IPS-NIHi11 (cell line): ENCODE measurements at regions not wholly inside any gene's neighbourhood (a gene's known extent, or its start where the extent isn't known, plus 50 kb on each side); places are given as distances from the start of the nearest gene placed in this dataset.

Experiments used
- DNase-seq: peaks from one replicate; pipeline ENCODE4 v3.0.0; 2012; ENCODE audit warnings: mixed read lengths, low spot score

DNA sequence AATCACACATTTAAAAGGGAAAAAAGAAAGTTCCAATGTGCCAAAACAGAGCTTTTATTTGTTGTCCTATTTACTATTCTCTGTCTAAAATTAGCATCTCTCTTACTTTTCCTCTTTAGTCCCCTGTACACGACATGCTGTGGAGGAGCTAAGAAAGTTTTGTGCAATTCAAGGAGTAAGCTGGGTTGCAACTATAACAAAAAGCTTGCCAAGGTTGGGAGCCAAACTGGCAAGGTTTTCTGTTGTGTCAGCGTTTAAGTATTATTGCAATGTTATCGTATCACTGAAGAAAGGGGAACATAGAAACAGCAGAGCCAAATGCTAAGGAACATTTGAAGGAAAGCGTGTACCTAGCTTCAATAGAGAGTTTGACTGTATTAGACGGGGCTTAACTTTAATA is 680.8 kb downstream of the CETN3 start:
- DNase-seq, result no peak

DNA sequence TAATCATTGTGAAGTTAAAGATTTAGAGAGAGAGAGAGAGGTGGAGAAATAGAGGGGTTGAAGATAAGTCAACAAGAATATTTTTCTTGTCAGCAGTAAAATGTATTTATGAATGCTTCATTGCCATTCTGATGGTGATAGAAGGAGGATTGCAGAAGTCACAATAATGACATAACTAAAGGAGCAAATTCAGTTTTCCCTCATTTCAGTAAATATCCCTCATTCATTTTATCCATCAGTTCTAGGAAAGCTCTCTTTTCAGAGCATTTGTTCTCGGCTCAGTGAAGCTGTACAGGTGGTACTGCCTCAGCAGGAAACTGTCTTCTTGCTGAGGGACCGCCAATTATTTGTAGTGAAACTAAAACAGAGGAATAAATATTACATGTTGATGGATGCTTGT is 681.4 kb downstream of the CETN3 start:
- no peak for DNase-seq

DNA sequence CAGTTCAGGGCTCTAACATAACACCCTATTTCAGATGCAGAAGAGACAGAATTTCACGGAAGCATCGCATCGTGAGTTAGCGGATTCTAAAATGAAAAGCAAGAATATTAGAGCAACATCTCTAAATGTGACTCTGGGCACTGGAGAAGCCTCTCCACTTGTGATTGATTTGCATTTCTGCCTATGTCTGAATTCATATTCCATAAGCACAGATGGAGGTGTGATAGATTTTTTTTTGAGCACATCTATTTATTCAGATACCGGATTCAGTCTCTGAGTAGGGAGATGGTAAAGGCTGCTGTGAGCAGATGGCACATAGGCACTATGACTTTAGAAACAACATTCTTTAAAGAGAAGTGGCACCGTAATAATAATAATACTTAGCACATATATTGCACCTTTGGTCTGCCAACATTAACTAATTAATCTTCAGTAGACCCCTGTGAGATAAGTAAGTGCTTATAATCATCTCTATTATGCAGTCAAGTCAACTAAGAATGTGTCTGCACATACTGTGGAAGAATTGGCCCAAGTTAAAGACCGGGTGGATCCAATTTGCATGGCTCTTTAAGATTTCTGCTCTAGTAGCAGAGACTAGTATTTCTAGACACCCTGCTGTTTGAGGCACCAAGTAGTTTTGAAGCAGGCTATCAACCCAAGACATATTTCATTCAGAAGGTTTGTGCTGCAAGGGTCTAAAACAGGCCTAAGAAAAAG is 685.0 kb downstream of the CETN3 start:
- DNase-seq, result no peak

DNA sequence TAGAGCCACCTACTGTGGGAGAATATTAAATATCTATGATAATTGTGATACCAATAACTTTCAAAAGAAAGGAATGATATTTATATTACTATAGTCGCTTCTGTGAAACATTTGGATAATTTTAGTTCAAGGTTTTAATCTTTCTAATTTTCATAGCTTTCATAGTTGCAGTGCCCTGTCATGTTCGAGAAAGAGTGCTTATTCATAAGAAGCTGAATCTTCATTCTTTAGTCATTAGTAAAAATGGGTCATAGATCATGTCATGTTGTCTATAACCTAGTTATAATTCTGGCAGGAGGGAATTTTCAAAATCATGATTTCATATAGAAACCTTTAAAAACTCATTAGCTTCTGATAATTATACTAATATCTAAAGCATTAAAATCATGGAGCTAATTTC is 685.6 kb downstream of the CETN3 start:
- DNase-seq, result no peak

DNA sequence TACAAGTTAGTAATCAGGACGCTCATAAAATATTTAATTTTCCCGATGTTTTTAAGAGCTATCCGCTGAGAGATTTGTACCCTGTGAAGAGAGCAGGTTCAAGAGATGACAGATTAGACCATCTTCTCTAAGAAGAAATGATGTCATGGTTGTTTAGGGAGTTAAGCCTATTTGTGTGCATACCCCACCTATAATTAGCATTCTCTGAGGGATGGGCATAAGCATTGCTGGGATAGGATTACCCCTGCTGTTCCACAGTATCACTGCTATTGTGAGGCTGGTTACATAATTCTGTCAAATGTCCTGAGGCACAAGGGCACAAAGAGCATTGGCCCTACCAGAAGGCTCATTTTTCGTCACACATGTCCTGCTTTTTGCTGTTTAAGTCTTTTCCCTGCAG is 687.0 kb downstream of the CETN3 start:
- no peak for DNase-seq

DNA sequence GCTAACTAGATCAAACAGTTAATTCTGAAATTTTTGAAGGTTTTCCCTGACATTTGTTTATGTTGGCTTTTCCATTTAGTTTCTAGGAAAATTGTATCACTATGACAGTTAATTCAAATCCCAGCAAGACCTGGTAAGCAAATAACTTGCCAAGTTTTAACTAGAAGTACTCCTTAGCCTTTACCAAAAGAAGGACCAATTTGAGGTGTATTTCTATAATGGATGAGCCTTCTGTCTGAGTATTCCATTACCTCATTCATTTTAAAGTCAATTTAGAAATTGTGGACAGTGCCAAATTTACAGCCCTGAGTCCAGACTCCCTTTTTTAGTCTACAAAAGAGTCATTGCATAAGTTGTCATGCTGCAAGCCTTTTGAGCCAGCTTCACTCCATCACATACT is 687.6 kb downstream of the CETN3 start:
- no peak for DNase-seq

DNA sequence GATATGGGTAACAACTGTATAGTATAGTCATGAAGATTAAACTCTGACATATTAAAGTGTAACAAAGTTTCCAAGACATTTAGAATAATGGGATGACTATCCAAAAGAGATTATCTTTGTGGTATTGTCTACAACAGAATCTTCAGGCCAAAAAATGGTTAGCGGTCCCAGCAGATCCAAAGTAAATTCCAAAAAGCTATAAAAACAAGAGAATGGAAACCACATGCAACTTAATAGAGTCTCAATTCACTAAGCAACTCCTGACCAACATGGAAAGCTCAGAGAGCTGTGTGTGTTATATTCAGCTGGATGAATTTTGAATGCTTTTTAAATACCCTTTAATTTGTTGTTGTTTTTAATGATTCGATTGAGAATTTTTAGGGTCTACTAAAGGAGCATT is 688.2 kb downstream of the CETN3 start:
- no peak for DNase-seq

DNA sequence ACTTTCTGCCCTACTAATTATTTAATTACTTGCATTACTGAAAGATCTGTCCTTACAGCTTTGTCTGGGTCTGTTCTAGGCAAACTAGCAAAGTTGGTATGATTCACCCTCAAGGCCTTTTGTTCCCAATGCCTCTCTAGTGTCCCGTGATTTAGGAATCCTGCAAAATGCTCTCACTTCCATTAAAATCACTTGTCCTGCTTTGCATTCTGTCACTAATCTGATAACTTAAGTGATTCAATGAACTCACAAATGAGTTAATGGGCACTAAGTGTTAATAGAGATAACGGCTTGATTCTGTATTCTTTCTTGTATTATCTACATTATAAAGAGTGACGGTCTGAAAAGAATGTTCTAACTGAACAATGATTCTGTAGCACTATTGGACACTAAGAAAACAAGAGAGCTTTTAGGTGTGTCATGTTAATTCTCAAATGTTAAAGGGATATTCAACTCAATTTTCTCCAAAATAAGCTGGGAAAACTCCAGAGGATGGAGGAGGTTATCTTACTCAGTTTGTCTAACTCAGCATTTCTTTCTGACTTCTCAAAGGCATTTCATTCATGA is 697.3 kb downstream of the CETN3 start:
- no peak for DNase-seq

DNA sequence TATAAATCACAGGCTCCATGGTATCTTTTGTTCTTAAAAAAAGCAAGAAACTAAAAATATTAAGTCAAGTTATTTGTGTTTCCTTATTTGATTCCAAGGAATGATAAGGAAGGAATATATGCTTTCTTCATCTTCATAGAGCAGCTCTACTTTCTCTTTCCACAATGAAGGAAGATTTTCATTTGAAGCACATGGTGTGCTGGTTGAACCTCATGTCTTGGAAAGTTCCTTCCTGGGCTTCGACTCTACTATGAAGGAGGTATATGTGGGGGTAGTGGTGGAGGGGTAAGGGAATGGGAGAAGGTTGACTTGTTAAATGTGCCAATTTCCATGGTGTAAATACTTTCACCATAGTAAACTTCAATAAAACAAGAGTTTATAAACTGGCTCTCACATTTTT is 698.0 kb downstream of the CETN3 start:
- no peak for DNase-seq

DNA sequence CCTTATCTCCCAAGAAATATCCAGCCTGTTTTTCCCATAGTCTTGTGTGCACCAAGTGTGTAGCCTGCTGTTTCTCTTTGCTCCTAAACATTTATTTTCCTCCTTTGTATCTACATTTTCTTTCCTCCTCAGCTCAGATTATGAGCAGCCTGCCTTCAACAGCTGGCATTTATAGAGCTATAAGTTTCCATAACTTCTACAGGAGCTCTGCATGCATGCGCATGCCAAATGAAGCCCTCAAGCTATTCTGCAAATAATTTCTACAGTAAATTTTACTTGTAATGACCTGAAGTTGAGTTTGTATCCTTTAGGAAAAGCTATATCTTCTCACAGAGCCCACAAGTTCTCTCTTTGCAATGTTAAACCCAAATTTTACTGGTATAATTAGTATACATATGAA is 699.5 kb downstream of the CETN3 start:
- DNase-seq, result no peak

DNA sequence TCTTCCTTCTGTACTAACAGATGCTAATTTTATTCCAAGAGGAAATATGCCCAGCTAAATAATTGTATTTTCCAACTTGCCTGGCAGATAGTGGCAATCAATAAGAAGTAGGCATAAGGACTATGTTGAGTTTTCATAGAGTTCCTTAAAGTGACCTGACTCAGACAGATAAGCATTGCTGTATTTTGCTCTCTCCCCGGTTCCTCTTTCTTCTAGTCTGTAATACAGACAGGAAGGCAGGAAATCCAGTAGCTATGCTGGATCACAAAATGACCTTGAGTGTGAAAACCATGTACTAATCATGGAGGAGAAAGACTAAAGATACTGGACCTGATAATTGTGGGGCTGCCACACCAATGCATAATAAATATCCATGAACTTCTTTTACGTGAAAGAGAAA is 701.7 kb downstream of the CETN3 start:
- DNase-seq, result no peak

DNA sequence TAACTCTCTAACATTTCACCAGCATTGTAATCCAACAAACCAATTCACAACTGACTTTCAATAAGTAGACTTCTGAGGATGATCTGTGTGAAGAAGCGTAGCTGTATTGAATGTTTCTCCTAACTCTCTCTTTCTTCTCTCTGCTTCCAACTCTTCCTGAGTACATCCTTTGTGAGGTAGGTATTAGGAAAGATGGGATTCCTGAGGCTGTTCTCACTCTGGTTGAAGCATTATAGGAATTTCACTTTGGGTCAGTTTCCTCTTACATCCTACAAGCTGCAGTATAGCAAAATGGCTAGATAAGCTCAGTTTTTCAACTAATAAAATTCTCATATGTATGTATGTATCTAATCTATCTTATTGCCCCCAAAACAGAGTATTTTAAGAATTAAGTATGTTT is 702.8 kb downstream of the CETN3 start:
- no peak for DNase-seq

DNA sequence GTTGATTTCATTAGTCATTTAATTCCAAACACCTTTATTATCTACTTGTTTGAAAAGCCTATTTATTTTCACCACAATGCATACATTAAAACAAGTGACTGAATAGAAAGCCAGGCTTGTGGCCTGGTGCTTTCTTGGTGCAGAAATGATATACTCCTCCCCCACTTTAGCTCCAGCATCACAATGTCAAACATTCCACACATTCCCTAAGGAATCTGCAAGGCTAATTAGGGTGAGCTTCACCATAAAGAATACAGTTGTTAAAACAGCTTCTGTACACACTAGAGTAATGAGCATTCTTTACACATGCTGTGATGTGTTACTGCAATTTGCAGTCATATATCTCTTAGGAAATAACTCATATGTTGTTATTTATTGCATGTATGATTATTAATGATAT is 705.7 kb downstream of the CETN3 start:
- DNase-seq, result peak; percentile 60

DNA sequence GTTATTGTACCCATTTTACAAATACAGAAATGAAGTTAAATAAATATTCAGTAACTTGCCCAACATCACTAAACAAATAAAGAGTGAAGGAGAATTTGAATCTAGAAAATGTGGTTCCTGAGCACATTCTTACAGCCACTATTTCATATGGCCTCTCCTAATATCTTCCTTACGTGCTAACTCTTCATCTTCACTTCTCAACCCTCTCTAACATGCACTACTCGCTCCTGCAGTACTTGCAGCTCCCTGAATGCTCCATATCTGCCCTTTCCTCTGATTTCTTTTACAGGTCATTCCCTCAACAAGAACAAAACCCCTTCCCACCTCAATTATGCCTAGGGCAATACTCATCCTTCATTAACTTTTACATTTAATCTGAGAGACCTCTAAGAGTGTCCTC is 711.5 kb downstream of the CETN3 start:
- DNase-seq, result no peak

DNA sequence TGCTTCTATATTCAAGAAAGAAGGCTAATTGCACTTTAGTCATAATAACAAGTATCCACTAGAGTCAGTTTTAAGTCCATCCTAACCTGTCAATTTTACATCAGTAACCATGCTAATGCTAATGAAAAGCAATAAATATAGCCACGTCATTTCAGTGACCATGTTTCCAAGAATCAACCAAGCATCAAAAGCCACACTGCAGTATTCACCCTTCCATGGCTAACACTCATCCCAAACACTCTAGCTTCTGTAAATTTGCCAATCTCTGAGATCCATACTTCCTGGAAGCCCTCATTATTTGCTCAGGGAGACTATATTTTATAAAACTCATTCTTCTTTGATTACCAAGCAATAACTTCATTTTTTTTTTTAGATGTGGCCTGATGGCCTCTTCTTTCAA is 712.0 kb downstream of the CETN3 start:
- DNase-seq, result no peak

DNA sequence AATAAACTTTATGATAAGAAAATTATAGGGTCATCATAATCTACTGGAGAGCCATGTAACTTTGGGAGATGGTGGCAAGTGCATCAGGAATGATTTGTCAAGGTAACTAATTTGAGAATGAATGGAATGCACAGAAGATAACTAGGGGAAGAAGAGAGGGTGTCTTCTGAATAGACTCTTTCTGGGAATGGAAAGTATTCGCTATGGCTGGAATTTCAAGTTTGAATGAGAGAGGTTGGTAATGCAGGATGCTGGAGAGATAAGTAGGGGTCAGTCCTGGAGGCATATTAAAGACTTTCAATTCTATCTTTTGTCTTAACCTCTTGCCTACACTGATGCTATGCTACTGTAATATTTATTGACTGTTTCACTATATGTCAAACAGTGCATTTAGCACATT is 714.2 kb downstream of the CETN3 start:
- DNase-seq, result no peak

DNA sequence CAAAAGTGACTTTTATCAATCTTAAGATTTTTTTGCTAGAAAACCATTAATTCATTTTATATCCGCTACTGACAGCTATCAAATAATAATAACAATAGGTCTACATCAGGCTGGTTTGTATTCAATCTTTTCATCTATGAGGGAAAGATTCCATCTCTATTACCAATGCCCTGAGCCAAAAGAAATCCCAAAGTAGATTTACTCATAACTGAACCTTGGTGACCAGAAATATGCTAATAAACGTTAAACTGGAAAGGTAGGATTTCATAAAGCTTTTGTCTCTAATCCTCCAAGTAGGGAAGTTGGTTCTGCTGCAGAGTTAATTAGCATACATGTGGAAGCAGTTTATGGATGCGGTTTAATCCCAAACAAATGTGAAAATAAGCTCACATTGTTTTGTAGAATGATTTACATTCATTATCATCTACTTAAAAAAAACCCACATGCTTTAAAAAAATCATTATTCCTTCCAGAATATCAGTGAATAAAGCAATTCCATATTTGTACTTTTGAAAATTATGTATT is 715.5 kb downstream of the CETN3 start:
- DNase-seq, result no peak

DNA sequence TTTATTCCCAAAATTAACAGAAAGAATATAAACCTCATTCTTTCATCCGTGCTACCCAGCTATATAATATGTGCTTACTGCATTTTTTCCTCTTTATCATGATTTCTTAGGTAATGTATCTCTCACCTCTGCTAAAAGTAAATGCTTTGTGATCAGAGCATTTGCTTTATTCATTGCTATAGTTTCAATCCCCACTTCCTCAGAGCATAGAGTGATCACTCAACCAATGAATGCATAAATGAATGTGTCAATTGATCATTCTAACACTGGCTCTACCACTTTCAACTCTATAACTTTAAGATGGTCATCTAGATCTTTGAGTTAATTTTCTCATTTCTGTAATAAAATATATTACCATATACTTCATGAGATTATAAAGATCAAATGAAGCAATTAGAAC is 719.2 kb downstream of the CETN3 start:
- no peak for DNase-seq

DNA sequence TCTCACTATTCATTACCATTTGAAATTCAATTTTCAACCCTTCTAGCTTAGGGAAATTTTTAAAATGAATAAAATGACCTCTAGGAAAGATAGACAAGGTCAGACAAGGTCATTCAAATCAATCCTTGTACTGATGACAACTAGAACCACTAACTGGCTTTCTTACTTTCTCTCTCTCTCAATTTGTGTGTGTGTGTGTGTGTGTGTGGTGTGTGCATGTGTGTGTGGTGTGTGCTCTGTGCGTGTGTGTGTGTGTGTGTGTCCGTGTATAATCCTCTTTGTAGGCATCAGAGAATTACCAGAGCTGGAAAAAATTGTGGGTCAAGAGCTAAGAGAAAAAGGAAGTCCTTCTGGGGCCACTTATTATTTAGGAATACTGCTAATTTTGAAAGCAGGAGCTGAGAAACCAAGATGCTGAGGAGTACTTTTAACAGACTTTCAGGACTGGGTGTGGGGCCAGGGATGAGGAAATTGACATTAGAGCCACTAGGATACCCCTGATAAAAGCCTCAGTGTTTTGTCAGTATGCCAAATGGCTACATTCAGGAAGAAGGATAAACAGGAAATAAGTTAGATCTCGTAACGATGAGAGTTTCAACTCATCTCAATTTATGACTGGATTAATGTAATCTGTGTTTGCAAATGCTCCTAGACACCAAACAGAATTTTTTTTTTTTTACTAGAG is 723.3 kb downstream of the CETN3 start:
- no peak for DNase-seq

DNA sequence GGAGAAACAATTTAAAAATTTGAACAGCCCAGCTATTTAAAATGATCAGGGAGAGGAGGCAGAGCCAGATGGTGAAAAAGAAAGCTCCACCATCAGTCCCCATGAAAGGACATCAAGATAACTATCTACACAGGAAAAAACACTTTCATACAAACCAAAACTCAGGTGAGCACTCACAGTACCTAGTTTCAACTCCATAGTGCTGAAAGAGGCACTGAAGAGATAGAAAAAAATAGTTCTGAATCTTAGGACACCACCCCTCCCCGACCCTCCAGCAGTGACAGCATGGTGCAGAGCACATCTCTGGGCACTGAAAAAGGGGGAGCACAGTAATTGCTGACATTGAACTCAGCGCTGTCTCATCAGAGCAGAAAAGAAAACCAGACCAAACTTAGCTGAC is 732.9 kb downstream of the CETN3 start:
- no peak for DNase-seq

DNA sequence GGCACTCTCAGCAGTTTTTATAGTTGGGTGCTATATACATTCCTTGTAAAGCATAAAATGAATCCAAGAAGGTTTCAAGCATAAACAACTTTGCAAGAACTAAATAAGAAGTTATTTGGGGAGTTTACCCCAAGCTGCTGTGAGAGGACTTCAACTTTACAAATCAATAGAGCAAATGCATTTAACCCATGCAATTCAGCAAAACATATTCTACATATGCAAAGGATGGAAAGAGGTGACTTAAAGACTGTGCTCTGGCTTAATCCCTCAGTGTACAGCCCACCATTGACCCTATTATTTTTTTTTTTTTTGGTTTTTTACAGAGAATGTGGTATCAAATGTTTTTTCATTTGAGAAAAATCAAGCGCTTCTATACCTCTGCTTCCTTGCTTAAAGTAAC is 736.5 kb downstream of the CETN3 start:
- DNase-seq, result no peak

DNA sequence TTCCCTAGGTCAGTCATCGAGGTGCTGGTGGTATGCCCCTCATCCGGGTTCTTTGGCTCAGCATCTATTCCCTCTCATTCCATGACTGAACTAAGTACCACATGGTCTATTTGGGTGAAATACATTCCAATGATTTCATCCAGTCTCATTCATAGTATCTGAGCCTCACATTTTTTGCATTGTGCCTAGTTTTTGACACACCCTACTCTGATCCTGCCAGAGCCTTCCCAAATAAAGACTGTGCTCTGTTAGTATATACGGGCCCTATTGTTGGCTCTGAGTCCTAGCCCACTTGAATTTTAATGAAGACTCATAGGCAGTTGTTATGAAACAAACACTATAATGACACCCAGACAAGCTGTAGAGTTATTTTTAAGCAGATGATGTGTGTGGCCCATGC is 740.7 kb downstream of the CETN3 start:
- no peak for DNase-seq

DNA sequence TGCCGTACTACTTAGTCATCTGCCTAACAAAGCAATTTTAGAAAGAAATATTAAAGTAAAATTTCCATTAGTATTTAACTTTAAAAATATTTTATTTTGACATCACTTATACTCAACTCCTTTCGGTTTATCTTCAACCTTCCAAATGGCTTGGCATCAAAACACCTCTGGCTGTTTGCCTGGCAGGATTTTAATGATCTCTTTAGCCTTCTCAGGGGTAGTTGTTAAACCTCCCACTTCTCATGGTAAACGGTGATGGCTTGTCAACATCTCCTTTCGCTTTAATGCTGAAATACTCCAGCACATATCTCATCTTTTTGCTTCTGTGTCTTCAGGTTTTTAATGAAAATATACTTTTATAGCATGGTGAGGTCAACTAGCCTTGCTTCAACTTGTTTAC is 747.1 kb downstream of the CETN3 start:
- no peak for DNase-seq

DNA sequence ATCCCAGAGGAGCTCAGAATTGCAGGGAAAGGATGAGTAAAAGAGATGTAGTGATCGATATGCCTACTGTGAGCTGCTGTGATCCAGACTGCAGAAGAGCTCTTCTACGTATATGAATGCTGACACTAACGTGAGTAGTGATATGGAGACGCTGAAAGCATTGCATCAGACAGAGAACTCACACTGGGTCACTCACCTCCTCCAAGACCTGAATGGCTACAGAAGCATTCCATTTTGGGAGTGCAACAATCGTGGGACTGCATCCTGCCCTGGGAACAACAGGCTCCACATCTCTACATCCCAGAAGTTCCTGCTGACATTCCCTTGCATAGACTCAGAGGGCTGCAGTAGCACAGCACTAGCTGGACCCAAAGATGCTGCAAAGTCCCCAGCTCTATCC is 755.9 kb upstream of the MEF2C start:
- DNase-seq, result no peak
